Muscle of arm (tissue), 1 donor: ENCODE measurements at regions not wholly inside any gene's neighbourhood (a gene's known extent, or its start where the extent isn't known, plus 50 kb on each side); places are given as distances from the start of the nearest gene placed in this dataset.
"Not testable (repeated sequence)": the region's sequence is repeated elsewhere in the genome, so short reads cannot be mapped to it uniquely, and the experiment has no call there.

Source experiments
- DNase-seq: peaks from one replicate; pipeline ENCODE4 v3.0.0-alpha.2; 2013

DNA sequence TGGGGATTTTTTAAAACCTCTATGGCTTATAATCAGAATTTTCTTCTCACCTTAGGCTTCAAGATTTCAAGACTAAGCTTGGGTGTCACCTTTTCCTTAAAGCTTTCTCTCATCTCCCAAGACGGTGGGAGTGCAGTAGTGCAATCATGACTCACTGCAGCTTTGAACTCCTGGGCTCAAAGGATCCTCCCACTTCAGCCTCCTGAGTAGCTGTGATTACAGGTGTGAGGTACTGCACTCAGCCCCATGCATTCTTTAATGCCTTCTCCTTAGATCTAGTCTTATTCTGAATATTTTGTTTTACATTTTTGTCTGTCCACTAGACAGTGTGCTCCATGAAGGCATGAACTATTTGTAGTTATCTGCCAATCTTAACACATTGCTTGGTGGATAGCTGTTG lies 55.7 kb upstream of the FAT3 start:
- no peak for DNase-seq

GRCh38 chr11:92167571-92167970 lies 57.0 kb upstream of the FAT3 start:
- no peak for DNase-seq

DNA sequence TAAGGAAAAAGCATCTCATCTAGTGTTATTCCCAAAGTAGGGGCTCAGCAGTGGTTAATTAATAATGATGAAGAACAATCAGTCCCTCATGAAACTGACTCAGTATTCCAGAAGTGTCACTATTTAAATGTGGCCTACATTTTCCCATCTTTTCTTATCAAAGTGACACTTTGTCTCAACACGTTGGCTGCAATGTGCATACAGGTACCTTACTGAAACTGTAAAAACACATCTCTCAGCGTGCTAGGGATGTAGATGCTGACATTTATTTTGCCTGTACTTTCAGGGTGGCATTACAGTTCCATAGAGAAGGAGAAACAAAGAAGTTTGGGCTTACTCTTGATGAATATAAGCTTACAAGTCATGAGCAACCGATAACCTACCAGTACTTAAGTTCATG lies 58.3 kb upstream of the FAT3 start:
- DNase-seq: no peak

GRCh38 chr11:92163879-92164278 lies 60.7 kb upstream of the FAT3 start:
- no peak for DNase-seq

DNA sequence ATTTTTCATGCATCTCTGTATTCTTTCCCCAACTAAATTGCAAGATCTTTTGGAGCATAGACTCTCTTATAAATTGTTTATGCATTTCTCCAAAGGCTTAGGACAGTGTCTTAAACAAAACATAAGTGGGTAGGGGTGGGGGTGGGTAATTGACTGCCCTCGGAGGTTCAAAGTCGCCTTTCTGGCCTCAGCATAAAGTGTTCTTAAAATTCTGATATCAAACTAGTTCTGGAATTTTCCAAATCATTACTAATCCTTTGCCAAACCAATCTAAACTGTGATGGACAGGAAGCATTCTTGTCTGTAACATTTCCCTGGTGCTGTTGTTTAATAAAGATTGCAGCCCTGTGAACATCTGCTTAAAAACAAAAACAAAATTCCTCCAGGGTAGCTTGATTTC lies 61.8 kb upstream of the FAT3 start:
- DNase-seq: no peak

GRCh38 chr11:92159931-92160330 lies 64.7 kb upstream of the FAT3 start:
- DNase-seq: no peak

- not testable (repeated sequence) for DNase-seq
These were observed 67.2 kb upstream of the FAT3 start for GRCh38 chr11:92157390-92157789.

DNA sequence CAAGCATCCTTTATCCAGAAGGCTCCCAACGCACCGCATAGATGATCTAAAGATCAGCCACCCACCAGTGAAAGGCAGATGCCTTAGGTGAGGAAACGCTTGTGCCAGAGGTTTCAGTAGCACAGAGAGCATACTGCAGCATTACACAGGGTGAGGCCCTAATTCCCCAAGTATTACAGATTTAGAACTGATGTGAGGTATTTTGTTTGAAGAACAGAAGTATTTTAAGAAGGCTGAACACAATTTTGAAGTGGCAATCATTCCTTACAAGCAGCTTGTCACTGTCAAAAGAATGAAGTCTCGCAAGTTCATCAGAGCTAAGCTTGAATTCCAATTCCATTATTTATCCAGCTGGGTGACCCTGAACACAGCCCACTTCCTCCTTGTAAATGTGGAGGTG lies 70.0 kb upstream of the FAT3 start:
- no peak for DNase-seq

GRCh38 chr11:92154110-92154509 lies 70.5 kb upstream of the FAT3 start:
- DNase-seq: no peak

DNA sequence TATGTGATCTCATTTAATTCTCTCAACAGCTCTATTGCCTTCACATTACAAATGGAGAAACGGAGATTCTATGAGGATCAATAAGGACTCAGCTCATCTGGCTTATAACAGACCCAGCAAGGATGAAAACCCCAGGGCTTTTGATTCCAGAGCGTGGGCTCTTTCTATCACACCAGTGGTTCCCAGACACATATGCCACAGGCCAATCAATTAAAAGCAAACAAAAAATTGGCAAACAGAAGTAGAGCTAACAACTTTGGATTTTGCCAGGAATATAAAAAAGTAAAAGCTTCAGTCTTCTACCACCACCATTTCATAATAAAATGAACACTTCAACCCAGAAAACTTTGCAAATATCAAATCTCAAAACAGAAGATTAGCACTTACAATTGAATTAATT lies 71.1 kb upstream of the FAT3 start:
- no peak for DNase-seq

DNA sequence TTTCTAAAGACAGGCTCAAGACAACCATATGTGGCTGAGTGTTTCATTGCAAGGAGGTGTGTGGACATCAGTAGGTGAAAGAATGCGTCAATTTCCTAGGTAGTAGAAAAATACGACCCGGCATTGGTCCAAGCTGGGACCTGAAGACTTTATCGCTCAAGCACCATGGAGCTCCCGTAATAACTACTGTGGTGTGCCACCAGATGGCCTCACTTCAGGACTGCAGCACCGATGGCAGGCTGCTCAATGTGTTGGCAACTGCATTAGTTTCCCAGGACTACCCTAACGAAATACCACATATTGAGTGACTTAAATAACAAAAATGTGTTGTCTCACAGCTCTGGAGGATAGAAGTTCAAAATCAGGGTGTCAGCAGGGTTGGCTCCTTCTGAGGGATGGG lies 72.4 kb upstream of the FAT3 start:
- DNase-seq: no peak

GRCh38 chr11:92149996-92150395 lies 74.6 kb upstream of the FAT3 start:
- DNase-seq: no peak

DNA sequence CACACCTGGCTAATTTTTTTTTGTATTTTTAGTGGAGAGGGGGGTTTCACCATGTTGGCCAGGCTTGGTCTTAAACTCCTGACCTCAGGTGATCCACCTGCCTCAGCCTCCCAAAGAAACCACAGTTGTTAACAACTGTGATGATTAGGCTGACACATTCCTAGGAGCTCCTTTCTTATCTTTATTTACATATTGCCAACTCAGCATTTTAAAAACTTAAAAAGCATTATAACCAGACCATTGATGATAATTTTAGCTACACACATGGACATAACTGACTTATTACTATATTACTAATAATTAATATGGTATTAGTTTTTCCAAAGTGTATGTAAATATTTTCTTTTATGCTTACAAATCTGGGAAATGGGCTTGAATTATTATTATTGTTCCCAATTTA lies 82.9 kb upstream of the FAT3 start:
- DNase-seq: no peak

- DNase-seq: no peak
These were observed 83.5 kb upstream of the FAT3 start for GRCh38 chr11:92141159-92141558.

GRCh38 chr11:92140021-92140420 lies 84.6 kb upstream of the FAT3 start:
- no peak for DNase-seq

GRCh38 chr11:92138296-92138695 lies 86.3 kb upstream of the FAT3 start:
- DNase-seq: no peak

GRCh38 chr11:92137747-92138146 lies 86.9 kb upstream of the FAT3 start:
- DNase-seq: no peak

DNA sequence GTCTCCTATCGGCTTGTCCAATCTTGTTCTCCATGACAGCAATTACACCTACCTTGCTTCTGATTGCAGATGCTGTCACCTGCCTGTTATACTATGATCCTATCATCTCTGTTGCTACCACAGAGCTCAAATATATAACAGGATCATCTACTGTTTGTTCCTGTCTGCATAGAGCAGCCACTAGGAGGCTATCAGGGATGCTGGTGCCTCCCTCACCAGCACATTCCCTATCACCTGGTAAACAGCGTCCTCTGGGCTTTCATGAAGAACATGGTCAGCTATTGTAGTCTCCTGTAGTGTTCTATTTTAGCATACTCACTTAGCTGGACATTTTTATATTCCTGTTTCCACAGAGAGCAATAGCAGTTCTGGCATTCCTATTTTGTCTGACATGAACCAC lies 87.8 kb upstream of the FAT3 start:
- no peak for DNase-seq

- DNase-seq: no peak
These were observed 93.2 kb upstream of the FAT3 start for GRCh38 chr11:92131289-92131865.

DNA sequence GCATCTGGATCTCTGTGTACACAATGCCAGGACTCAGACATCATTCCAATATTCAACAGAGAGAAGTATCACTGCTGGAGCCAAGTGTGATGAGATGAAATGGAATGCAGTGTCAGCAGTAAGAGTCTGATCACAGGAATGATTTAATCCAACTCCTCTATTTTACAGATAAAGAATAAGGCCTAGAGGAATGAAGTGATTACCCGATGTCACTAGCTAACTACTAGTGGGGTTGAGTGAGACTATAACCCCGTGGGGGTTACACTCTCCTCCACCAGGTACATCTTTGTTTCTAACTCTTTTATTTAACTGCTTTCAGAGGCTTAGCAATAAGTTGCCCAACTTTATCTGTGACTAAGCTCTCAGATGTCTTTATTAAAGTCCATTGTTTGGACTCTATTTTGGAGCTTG lies 94.2 kb upstream of the FAT3 start:
- peak; percentile 4 for DNase-seq

DNA sequence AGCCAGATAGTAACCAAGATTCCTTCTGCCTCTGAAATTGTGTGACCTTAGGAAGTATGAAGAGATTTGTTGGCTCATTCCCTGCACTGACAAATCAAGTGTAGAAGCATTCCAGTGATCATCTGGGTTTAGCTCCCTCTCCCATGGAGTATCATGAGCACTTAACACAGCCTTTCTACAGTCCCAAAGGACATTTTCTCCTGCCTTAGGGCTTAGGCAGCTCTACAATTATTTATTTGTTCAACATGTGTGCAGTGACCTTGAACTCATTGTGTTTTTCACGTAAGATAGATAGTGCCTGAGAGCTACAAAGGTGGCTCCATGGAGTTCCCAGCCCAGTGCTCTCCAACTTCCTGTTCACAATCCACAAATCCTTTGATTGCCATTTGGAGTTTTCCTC lies 94.8 kb upstream of the FAT3 start:
- no peak for DNase-seq

GRCh38 chr11:92128026-92128425 lies 96.6 kb upstream of the FAT3 start:
- no peak for DNase-seq

GRCh38 chr11:92125321-92125720 lies 99.3 kb upstream of the FAT3 start:
- no peak for DNase-seq

- no peak for DNase-seq
These were observed 101.1 kb upstream of the FAT3 start for GRCh38 chr11:92123540-92123939.

GRCh38 chr11:92122561-92122960 lies 102.1 kb upstream of the FAT3 start:
- DNase-seq: no peak
